DMS 273 (cell line): ENCODE measurements at regions not wholly inside any gene's neighbourhood (a gene's known extent, or its start where the extent isn't known, plus 50 kb on each side); places are given as distances from the start of the nearest gene placed in this dataset.
"Not testable (repeated sequence)": the region's sequence is repeated elsewhere in the genome, so short reads cannot be mapped to it uniquely, and the experiment has no call there.

Source experiments
- DNase-seq: peaks from one replicate; lab custom pipeline; 2025; ENCODE audit not compliant: unreplicated experiment; lab: John Stamatoyannopoulos, UW

- no peak for DNase-seq
Observed at GRCh38 chr12:42932936-42933335, 343.4 kb upstream of the PRICKLE1 start.

- no peak for DNase-seq
Observed at GRCh38 chr12:42926232-42926631, 336.7 kb upstream of the PRICKLE1 start.

GRCh38 chr12:42924482-42924881, 334.9 kb upstream of the PRICKLE1 start:
- DNase-seq, result no peak

- no peak for DNase-seq
Observed at GRCh38 chr12:42923583-42923982, 334.0 kb upstream of the PRICKLE1 start.

GRCh38 chr12:42923156-42923555, 333.6 kb upstream of the PRICKLE1 start:
- DNase-seq, result no peak

- no peak for DNase-seq
Observed at GRCh38 chr12:42922505-42922850, 332.9 kb upstream of the PRICKLE1 start.

- DNase-seq, result peak; percentile 6
Observed at GRCh38 chr12:42921741-42922504, 332.4 kb upstream of the PRICKLE1 start.

- no peak for DNase-seq
Observed at GRCh38 chr12:42919691-42920090, 330.1 kb upstream of the PRICKLE1 start.

GRCh38 chr12:42918443-42918842, 328.9 kb upstream of the PRICKLE1 start:
- DNase-seq, result no peak

GRCh38 chr12:42916143-42916542, 326.6 kb upstream of the PRICKLE1 start:
- DNase-seq, result no peak

- no peak for DNase-seq
Observed at GRCh38 chr12:42915426-42915825, 325.9 kb upstream of the PRICKLE1 start.

- DNase-seq, result no peak
Observed at GRCh38 chr12:42912367-42912766, 322.8 kb upstream of the PRICKLE1 start.

- DNase-seq, result no peak
Observed at GRCh38 chr12:42910656-42911055, 321.1 kb upstream of the PRICKLE1 start.

- no peak for DNase-seq
Observed at GRCh38 chr12:42908712-42909111, 319.2 kb upstream of the PRICKLE1 start.

- not testable (repeated sequence) for DNase-seq
Observed at GRCh38 chr12:42906801-42907200, 317.3 kb upstream of the PRICKLE1 start.

GRCh38 chr12:42905419-42905705, 315.8 kb upstream of the PRICKLE1 start:
- no peak for DNase-seq

- no peak for DNase-seq
Observed at GRCh38 chr12:42904683-42905418, 315.3 kb upstream of the PRICKLE1 start.

- no peak for DNase-seq
Observed at GRCh38 chr12:42903736-42904135, 314.2 kb upstream of the PRICKLE1 start.

GRCh38 chr12:42902001-42902400, 312.5 kb upstream of the PRICKLE1 start:
- no peak for DNase-seq

- DNase-seq, result no peak
Observed at GRCh38 chr12:42893803-42894202, 304.3 kb upstream of the PRICKLE1 start.

- DNase-seq, result no peak
Observed at GRCh38 chr12:42892702-42893551, 303.4 kb upstream of the PRICKLE1 start.

GRCh38 chr12:42887657-42888056, 298.1 kb upstream of the PRICKLE1 start:
- DNase-seq, result no peak
